ENCODE measurements at regions not wholly inside any gene's neighbourhood (a gene's known extent, or its start where the extent isn't known, plus 50 kb on each side); places are given as distances from the start of the nearest gene placed in this dataset.

DNA sequence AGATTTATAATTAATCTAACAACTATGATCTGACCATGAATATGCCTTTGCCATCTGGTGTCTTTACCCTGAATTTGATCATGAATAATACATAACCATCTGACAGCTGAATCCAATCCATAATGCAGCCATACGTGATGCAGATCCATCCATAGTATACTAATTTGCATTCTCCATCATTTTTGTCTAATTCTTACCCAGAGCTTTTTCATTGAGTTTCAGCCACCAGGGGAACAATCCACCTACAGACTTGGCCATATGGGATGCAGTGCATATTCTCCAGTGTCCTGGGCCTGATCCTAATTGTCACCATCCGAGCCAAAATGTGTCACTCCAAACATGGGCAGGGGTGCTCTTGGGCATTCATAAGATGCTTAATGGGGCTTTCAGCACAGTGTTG lies 227.2 kb upstream of the CRIM1 start:
- WGBS (ENCODE audit: insufficient coverage, insufficient replicate concordance, low lambda C conversion rate, missing lambda C conversion rate), result 21% methylated on average over 2 of the region's 2 CpGs
- intact Hi-C loops (cut with micrococcal nuclease; ENCODE audit: unreplicated experiment), result no loop called here
- POLR2A ChIA-PET, result no interaction called here
- H4K20me1 ChIP-seq (ENCODE audit: control insufficient read depth, insufficient read depth), result no peaks in the 10 kb centered on the region
- no peak for ATAC-seq
- RAD21 ChIA-PET (ENCODE audit: unreplicated experiment), result no interaction called here
- H3K9me3 ChIP-seq (replicated peaks; ENCODE audit: control insufficient read depth, insufficient read depth, low read length), result no peaks in the 10 kb centered on the region
- H3K4me2 ChIP-seq (ENCODE audit: control insufficient read depth, insufficient read depth), result no peak overlapping the region
- CTCF ChIA-PET, result no interaction called here
- H3K27me3 ChIP-seq (replicated peaks in 1 of 2; ENCODE audit: control insufficient read depth in 2 of 2, insufficient read depth in 2 of 2, low read length in 1 of 2), result no peaks in the 10 kb centered on the region
- in situ Hi-C loops (cut with MboI), result no loop called here
- DNase-seq (ENCODE audit: low read depth, low spot score), result no peak
- H3K79me2 ChIP-seq (ENCODE audit: control insufficient read depth, insufficient read depth, low read length), result no peaks in the 10 kb centered on the region
- H3K27ac ChIP-seq (ENCODE audit: control insufficient read depth, insufficient read depth), result no peak overlapping the region
- no peak overlapping the region for H3K4me3 ChIP-seq
- H3K9ac ChIP-seq (ENCODE audit: control insufficient read depth, insufficient read depth, low read length), result no peak overlapping the region
- SMC1A ChIA-PET (ENCODE audit: uncharacterized antibody, unreplicated experiment), result no interaction called here
- no peak for FAIRE-seq
- no peaks in the 10 kb centered on the region for H3K4me1 ChIP-seq (ENCODE audit: control insufficient read depth, insufficient read depth, low read length)
- H2AFZ ChIP-seq (ENCODE audit: control insufficient read depth, low read depth, low read length), result no peak overlapping the region
- BruUV-seq (replicated peaks), result no TSS peak
- H3K36me3 ChIP-seq (ENCODE audit: control insufficient read depth in 2 of 2, insufficient read depth in 2 of 2, low read length in 1 of 2), result no peaks in the 10 kb centered on the region
- TF ChIP-seq TCF7 (IDR thresholded peaks at IDR 0.05; ENCODE audit: borderline replicate concordance), result no peak

DNA sequence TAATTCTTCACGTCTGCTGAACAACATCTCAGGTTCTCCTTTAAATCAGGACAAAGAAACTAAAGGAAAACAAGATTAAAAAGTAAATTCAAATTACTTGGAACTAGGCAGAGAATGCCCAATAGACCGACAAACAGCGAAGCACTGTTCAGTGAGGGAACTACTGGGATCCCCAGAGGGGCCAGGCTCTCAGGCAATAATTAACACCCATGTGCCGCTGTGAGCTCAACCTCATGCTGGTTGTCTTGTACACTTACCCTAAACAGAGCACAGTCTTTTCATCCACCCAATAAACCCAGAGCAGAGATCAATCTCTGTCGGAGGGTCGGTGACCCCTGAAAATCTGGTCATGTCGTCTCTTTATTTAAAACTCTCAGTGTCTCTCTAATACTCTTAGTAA lies 229.9 kb upstream of the CRIM1 start:
- SMC1A ChIA-PET (ENCODE audit: uncharacterized antibody, unreplicated experiment), result no interaction called here

More for the DNA sequence above, 229.9 kb upstream of the CRIM1 start:
- in situ Hi-C loops (cut with MboI) (no loop called here), intact Hi-C loops (cut with micrococcal nuclease; ENCODE audit: unreplicated experiment) (no loop called here)
- Histone ChIP-seq H3K79me2 (ENCODE audit: control insufficient read depth, insufficient read depth, low read length) (no peaks in the 10 kb centered on the region), H3K4me2 (ENCODE audit: control insufficient read depth, insufficient read depth) (no peak overlapping the region), H3K9me3 (replicated peaks; ENCODE audit: control insufficient read depth, insufficient read depth, low read length) (no peaks in the 10 kb centered on the region), H3K36me3 (ENCODE audit: control insufficient read depth in 2 of 2, insufficient read depth in 2 of 2, low read length in 1 of 2) (no peaks in the 10 kb centered on the region), H4K20me1 (ENCODE audit: control insufficient read depth, insufficient read depth) (no peaks in the 10 kb centered on the region), H3K27ac (ENCODE audit: control insufficient read depth, insufficient read depth) (no peak overlapping the region), H3K4me3 (no peak overlapping the region), H3K4me1 (ENCODE audit: control insufficient read depth, insufficient read depth, low read length) (no peaks in the 10 kb centered on the region), H3K27me3 (replicated peaks in 1 of 2; ENCODE audit: control insufficient read depth in 2 of 2, insufficient read depth in 2 of 2, low read length in 1 of 2) (no peaks in the 10 kb centered on the region), H2AFZ (ENCODE audit: control insufficient read depth, low read depth, low read length) (no peak overlapping the region), H3K9ac (ENCODE audit: control insufficient read depth, insufficient read depth, low read length) (no peak overlapping the region)
- no peak for TF ChIP-seq WRNIP1 (IDR thresholded peaks at IDR 0.05; ENCODE audit: borderline replicate concordance, low read depth, low read length)
- TF ChIP-seq ATF7 (IDR thresholded peaks at IDR 0.05; ENCODE audit: low read depth), result no peak
- TF ChIP-seq CBX5 (IDR thresholded peaks at IDR 0.05; ENCODE audit: low read depth), result no peak
- TF ChIP-seq MYB (IDR thresholded peaks at IDR 0.05; ENCODE audit: borderline replicate concordance, low read depth, low read length), result no peak
- no peak for TF ChIP-seq JUND (IDR thresholded peaks at IDR 0.05; ENCODE audit: low read depth, low read length)
- TF ChIP-seq, protein P1, sequence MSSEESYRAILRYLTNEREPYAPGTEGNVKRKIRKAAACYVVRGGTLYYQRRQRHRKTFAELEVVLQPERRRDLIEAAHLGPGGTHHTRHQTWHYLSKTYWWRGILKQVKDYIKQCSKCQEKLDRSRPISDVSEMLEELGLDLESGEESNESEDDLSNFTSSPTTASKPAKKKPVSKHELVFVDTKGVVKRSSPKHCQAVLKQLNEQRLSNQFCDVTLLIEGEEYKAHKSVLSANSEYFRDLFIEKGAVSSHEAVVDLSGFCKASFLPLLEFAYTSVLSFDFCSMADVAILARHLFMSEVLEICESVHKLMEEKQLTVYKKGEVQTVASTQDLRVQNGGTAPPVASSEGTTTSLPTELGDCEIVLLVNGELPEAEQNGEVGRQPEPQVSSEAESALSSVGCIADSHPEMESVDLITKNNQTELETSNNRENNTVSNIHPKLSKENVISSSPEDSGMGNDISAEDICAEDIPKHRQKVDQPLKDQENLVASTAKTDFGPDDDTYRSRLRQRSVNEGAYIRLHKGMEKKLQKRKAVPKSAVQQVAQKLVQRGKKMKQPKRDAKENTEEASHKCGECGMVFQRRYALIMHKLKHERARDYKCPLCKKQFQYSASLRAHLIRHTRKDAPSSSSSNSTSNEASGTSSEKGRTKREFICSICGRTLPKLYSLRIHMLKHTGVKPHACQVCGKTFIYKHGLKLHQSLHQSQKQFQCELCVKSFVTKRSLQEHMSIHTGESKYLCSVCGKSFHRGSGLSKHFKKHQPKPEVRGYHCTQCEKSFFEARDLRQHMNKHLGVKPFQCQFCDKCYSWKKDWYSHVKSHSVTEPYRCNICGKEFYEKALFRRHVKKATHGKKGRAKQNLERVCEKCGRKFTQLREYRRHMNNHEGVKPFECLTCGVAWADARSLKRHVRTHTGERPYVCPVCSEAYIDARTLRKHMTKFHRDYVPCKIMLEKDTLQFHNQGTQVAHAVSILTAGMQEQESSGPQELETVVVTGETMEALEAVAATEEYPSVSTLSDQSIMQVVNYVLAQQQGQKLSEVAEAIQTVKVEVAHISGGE (CRISPR knock-in tag; IDR thresholded peaks at IDR 0.05), result no peak
- 49% methylated on average over 7 of the region's 7 CpGs for WGBS (ENCODE audit: insufficient coverage, insufficient replicate concordance, low lambda C conversion rate, missing lambda C conversion rate)
- ChIA-PET POLR2A (no interaction called here), CTCF (no interaction called here), RAD21 (ENCODE audit: unreplicated experiment) (no interaction called here)
- no peak for FAIRE-seq
- no TSS peak for BruUV-seq (replicated peaks)
- no peak for DNase-seq (ENCODE audit: low read depth, low spot score)
- no peak for ATAC-seq

Data from GM12878 (cell line).